DOHH2 (cell line): ENCODE measurements at regions not wholly inside any gene's neighbourhood (a gene's known extent, or its start where the extent isn't known, plus 50 kb on each side); places are given as distances from the start of the nearest gene placed in this dataset.
"Not testable (repeated sequence)": the region's sequence is repeated elsewhere in the genome, so short reads cannot be mapped to it uniquely, and the experiment has no call there.

ENCODE experiments used
- H3F3A ChIP-seq: fragments of 200-600 bp; sonication (generic), shearing (Covaris generic); 2 replicates; pipeline ENCODE4 v1.6.0; 2016; ENCODE audit warnings: antibody characterized with exemption, mild to moderate bottlenecking; ENCODE audit not compliant: control insufficient read depth, insufficient read depth
- H3K27ac ChIP-seq: fragments of 200-600 bp; sonication (generic); 2 replicates; pipeline ENCODE4 v1.5.1; 2014; ENCODE audit warnings: low read depth, mild to moderate bottlenecking, low read length, moderate library complexity
- H3K27me3 ChIP-seq: fragments of 200-600 bp; sonication (generic); 2 replicates; pipeline ENCODE4 v1.6.1; 2014; ENCODE audit warnings: mild to moderate bottlenecking, low read length, mixed read lengths; ENCODE audit not compliant: control insufficient read depth
- H3K36me3 ChIP-seq: fragments of 200-600 bp; sonication (generic); 2 replicates; pipeline ENCODE4 v1.6.1; 2014; ENCODE audit warnings: mild to moderate bottlenecking, low read length, moderate library complexity, mixed read lengths; ENCODE audit not compliant: control insufficient read depth
- H3K4me1 ChIP-seq: fragments of 200-600 bp; sonication (generic); 2 replicates; pipeline ENCODE4 v1.6.1; 2014; ENCODE audit warnings: mild to moderate bottlenecking, low read length, mixed read lengths; ENCODE audit not compliant: control insufficient read depth
- H3K4me2 ChIP-seq: fragments of 200-600 bp; sonication (generic); 2 replicates; pipeline ENCODE4 v1.6.0; 2014; ENCODE audit warnings: mild to moderate bottlenecking, low read length, moderate library complexity
- H3K4me3 ChIP-seq: fragments of 200-600 bp; sonication (generic); 2 replicates; pipeline ENCODE4 v1.5.1; 2014; ENCODE audit warnings: mild to moderate bottlenecking, low read length, mixed read lengths
- H3K79me2 ChIP-seq: fragments of 200-600 bp; sonication (generic); 2 replicates; pipeline ENCODE4 v1.6.1; 2014; ENCODE audit warnings: mild to moderate bottlenecking, low read length, mixed read lengths; ENCODE audit not compliant: control insufficient read depth
- H3K9me2 ChIP-seq: fragments of 200-600 bp; sonication (generic); replicated peaks from 2 replicates; pipeline ENCODE4 v1.6.1; 2014; ENCODE audit warnings: mild to moderate bottlenecking, low read length, mixed read lengths; ENCODE audit not compliant: control insufficient read depth
- H3K9me3 ChIP-seq: fragments of 200-600 bp; sonication (generic); 2 replicates; pipeline ENCODE4 v1.6.1; 2014; ENCODE audit warnings: antibody characterized with exemption, low read length, mixed read lengths; ENCODE audit not compliant: control insufficient read depth, insufficient read depth
- H4K20me1 ChIP-seq: fragments of 200-600 bp; sonication (generic); 2 replicates; pipeline ENCODE4 v1.6.0; 2014; ENCODE audit warnings: low read depth, mild to moderate bottlenecking, antibody characterized with exemption, low read length, moderate library complexity; ENCODE audit not compliant: control insufficient read depth, insufficient read depth
- EZH2phosphoT487 ChIP-seq: fragments of 200-600 bp; sonication (generic); IDR thresholded peaks from 2 replicates; pipeline ENCODE4 v1.6.1; 2017; ENCODE audit warnings: borderline replicate concordance, mild to moderate bottlenecking, antibody characterized with exemption, low read length, moderate library complexity, mixed read lengths
- TF ChIP-seq, protein P1 (sequence below): fragments of 200-600 bp; sonication (generic); IDR thresholded peaks from one replicate; pipeline ENCODE4 v1.5.1; 2014; ENCODE audit warnings: antibody characterized with exemption, mild to moderate bottlenecking, low read depth, low read length; ENCODE audit not compliant: poor library complexity, severe bottlenecking

DNA sequence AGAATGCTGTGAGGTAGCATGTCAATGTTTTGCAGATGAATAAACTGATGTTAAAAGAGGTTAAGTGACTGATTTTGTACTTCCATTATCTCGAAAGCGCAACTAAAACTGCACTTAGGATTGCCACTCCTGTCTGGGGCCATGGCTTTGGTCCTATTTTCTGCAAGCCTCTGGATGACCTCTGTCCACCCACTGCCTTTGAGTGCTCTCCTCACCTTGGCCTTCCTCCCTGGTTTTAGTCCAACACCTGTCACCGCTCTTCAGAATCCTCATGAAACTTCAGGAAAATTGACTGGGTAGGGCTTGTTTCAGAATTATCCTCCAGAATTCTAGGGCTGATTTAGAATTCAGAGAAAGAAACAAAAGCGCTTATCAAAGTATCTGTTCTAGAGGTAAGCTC lies 51.1 kb upstream of the HNMT start:
- Histone ChIP-seq H3K9me2 (no peaks in the 10 kb centered on the region), H3K9me3 (no peaks in the 10 kb centered on the region), H3K4me3 (no peak overlapping the region), H3K27ac (no peak overlapping the region), H3F3A (no peaks in the 10 kb centered on the region), H3K4me1 (no peaks in the 10 kb centered on the region), H3K36me3 (no peaks in the 10 kb centered on the region), H3K27me3 (0 out of 2 replicates have a peak, but pooled peaks cover 5% of the 10 kb centered on the region), H4K20me1 (no peaks in the 10 kb centered on the region), H3K4me2 (no peak overlapping the region), H3K79me2 (no peaks in the 10 kb centered on the region)
- no peak for TF ChIP-seq EZH2phosphoT487
- TF ChIP-seq, protein P1, sequence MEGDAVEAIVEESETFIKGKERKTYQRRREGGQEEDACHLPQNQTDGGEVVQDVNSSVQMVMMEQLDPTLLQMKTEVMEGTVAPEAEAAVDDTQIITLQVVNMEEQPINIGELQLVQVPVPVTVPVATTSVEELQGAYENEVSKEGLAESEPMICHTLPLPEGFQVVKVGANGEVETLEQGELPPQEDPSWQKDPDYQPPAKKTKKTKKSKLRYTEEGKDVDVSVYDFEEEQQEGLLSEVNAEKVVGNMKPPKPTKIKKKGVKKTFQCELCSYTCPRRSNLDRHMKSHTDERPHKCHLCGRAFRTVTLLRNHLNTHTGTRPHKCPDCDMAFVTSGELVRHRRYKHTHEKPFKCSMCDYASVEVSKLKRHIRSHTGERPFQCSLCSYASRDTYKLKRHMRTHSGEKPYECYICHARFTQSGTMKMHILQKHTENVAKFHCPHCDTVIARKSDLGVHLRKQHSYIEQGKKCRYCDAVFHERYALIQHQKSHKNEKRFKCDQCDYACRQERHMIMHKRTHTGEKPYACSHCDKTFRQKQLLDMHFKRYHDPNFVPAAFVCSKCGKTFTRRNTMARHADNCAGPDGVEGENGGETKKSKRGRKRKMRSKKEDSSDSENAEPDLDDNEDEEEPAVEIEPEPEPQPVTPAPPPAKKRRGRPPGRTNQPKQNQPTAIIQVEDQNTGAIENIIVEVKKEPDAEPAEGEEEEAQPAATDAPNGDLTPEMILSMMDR, result no peak

DNA sequence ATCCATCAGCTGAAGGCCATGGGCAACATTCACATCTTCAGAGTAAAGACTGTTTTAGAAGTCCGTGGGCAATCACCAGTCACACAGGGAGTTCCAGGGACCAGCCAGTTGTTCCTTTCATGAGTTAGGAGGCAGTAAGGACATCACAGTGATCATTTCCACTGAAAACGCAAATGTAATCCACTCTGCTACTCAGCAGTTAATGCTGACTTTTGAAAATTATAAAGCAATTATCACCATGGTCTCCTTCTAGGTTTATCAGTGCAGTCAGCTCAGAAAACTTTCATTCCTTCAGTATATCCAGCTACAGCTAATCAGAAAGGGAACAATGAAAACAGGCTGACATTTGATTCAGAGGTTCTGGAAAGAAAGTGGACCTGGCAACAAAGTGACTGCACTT lies 50.6 kb upstream of the HNMT start:
- H4K20me1 ChIP-seq, H3F3A ChIP-seq, H3K27ac ChIP-seq, H3K4me3 ChIP-seq, H3K27me3 ChIP-seq, H3K36me3 ChIP-seq, H3K9me3 ChIP-seq, H3K79me2 ChIP-seq, H3K9me2 ChIP-seq, H3K4me2 ChIP-seq, H3K4me1 ChIP-seq: not testable (repeated sequence)
